DMS53 treated with DMSO at 0.1 percent for 48 hours (cell line): ENCODE measurements at regions not wholly inside any gene's neighbourhood (a gene's known extent, or its start where the extent isn't known, plus 50 kb on each side); places are given as distances from the start of the nearest gene placed in this dataset.

Experiments
- DNase-seq: peaks from one replicate; lab custom pipeline; 2025; ENCODE audit not compliant: unreplicated experiment; lab: John Stamatoyannopoulos, UW

DNA sequence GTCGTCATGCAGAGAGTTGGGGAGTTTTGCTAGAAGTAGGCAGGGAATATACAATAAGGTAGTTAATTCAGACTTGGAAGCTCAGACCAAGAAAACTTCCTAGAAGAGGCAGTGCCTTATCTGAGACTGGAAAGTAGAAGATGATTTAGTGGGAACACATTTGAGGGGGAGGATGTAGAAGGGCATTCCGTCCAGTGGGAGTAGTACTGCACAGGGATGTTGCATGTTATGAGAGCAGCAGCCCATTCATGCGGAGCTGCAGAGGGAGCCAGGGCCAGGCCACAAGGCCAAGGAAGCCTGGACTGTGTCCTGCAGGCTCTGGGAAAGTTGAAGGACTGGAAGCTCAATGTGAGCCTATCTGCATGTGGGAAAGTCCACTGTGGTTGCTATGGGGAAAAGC is 344.5 kb upstream of the EEF2KMT start:
- DNase-seq, result no peak

GRCh38 chr16:5438591-5438990 is 341.0 kb upstream of the EEF2KMT start:
- no peak for DNase-seq

GRCh38 chr16:5433587-5433986 is 336.0 kb upstream of the EEF2KMT start:
- no peak for DNase-seq

GRCh38 chr16:5432166-5432565 is 334.6 kb upstream of the EEF2KMT start:
- no peak for DNase-seq

- DNase-seq, result no peak
These were observed 333.0 kb upstream of the EEF2KMT start for GRCh38 chr16:5430598-5430997.

DNA sequence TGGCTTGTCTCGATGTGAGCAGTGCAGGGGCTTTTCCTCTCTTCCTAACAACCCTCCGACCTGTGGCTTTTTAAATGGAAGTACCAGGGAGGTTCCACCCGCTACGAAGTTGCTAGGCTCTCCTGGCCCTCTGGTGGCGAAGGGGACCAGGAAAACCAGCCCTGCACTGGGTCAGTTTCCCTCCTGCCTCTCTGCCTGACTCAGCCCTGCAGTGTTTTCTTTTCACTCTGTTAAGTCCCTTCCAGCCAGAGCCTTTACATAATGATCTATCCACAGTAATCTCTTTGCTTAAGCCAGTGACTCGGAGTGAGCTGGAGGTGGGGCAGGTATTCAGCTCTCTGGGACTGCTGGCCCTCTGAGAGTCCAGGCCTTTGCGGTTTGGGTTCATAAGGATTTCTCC is 331.3 kb upstream of the EEF2KMT start:
- DNase-seq, result no peak

GRCh38 chr16:5427571-5427970 is 330.0 kb upstream of the EEF2KMT start:
- DNase-seq, result no peak

GRCh38 chr16:5422643-5423496 is 325.3 kb upstream of the EEF2KMT start:
- DNase-seq, result no peak

DNA sequence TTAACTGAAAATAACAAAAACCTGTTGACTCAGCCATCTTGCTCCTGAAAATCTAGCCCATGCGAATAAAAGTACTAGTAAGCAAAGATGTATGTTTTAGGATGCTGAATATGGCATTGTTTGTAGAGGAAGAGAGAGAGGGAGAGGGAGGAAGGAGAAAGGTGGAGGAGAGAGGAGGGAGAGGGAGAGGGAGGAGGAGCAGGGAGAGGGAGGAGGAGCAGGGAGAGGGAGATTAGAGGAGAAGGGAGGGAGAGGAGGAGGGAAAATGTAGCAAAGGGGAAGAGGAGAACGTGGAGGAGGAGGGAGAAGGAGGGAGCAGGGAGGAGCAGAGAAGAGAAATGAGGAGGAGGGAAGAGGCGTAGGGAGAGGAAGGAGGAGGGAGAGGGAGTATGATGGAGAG is 324.5 kb upstream of the EEF2KMT start:
- no peak for DNase-seq

DNA sequence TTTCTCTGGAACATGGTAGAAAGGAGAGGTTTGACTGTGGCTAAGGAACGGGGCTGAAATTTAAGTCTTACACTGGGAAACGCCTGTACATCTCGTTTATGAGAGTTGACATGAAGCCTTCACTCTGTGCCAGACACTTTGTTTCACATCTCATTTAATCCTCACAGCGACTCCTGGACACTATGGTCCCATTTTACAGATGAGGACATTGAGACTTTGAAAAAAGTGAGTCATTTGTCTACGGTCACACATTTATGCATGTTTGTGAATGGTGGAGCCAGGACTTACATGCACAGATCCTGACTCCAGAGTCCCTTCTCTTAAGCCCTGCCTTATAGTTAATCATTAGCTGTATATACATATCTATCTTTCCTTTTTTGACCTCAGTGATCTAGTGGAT is 318.4 kb upstream of the EEF2KMT start:
- DNase-seq, result no peak

DNA sequence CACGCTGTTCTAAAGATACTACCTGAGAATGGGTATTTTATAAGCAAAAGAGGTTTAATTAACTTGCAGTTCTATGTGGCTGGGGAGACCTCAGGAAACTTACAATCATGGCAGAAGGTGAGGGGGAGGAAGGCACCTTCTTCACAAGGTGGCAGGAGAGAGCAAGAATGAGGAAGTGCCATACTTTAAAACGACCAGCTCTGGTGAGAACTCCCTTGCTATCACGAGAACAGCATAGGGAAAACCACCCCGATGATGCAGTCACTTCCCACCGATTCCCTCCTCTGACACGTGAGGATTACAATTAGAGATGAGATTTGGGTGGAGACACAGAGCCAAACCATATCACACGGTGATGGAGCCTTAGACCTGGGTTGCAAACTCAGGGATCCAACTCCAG is 317.5 kb upstream of the EEF2KMT start:
- no peak for DNase-seq

DNA sequence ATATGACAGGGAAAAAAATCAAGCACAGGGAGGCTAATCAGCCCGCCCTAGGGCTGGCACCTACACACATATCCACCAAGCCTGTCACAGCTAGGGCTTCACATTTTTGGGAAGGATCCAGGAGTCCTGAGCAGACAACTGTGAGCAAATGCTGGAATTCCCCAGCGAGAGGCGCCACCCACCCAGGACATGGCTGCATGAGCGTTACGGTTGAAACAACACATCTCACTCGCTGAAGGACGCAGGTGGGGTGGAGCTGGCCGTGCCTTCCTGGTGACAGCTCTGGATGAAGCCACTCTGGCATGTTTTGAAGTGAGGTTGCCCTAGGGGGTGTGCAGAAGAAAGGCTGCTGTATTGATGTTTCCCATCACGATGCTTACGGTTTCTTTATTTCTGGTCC is 315.1 kb upstream of the EEF2KMT start:
- no peak for DNase-seq

GRCh38 chr16:5398203-5398602 is 300.6 kb upstream of the EEF2KMT start:
- DNase-seq, result no peak

- DNase-seq, result no peak
These were observed 299.3 kb upstream of the EEF2KMT start for GRCh38 chr16:5396880-5397279.

GRCh38 chr16:5393070-5393469 is 295.5 kb upstream of the EEF2KMT start:
- no peak for DNase-seq

- no peak for DNase-seq
These were observed 289.4 kb upstream of the EEF2KMT start for GRCh38 chr16:5386989-5387388.

DNA sequence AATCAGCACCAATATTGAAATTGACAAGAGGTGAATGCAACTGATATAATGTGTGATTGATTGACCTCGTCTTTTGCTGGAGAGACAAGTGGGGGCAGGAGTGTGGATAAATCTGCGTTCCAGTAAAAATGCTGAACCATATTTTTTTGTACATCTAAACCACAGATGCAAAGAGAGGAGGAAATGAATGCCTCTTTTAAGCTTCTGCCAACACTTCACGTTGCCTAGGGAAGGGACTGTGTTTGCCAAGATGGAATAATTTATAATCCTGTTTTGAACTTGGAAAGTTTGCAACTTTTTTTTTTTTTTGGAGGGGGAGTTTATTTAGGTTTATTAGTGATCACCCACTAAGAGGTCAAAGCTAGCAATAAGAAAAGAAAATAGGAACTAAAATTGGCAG is 288.2 kb upstream of the EEF2KMT start:
- no peak for DNase-seq

DNA sequence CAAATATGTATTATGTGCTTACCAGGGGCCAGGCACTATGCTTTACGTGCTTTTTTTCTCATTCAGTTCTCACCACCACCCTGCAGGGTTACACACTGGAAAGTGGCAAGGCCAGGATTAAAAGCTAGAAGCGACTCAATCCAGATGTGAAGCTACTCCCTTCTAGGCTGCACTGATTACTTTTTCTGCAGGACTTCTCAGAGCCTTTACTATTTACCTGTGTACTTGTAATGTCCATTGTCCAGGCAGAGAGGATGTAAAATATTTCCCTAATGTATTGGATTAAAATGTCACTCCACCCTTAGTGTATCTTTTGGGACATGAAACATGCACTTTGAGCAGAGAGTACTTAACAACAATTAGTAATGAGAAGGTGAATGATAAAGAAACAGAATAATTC is 287.5 kb upstream of the EEF2KMT start:
- DNase-seq, result no peak

- no peak for DNase-seq
These were observed 286.1 kb upstream of the EEF2KMT start for GRCh38 chr16:5383737-5384136.

DNA sequence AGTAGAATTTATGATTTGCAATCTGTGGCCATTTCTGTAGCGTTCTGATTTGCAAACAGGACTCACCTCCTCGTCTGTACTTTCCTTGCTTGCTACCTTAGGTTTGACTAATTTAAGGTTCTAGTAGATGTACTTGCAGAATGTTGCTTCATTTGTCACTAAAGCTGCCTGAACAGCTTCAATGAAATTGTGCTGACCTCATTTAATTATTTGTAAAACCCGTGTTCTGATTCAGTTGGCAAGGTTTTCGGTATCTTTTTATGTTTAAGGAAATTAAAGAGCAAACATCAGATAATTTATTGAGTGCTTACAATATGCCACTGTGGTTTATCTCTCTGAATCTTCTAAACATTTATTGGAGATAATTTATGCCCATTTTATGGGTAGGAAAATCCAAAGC is 284.9 kb upstream of the EEF2KMT start:
- no peak for DNase-seq

DNA sequence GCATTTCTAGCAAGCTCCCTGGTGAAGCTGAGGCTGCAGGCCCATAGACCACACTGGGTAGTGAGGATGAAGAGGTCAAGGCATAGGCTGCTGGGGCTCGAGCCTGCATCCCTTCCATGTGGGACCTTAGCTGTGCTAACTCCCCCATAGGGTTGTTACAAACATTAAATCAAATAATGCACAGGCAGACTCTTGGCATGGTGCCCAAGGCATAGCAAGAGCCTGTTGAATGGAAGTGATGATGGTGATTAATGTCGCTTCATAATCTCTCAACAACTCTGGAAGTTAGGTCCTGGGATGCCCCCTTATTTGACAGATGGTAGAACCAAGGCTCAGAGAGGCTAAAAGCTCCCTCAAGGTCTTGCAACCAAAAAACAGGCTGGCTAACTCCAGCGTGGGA is 283.9 kb upstream of the EEF2KMT start:
- no peak for DNase-seq

DNA sequence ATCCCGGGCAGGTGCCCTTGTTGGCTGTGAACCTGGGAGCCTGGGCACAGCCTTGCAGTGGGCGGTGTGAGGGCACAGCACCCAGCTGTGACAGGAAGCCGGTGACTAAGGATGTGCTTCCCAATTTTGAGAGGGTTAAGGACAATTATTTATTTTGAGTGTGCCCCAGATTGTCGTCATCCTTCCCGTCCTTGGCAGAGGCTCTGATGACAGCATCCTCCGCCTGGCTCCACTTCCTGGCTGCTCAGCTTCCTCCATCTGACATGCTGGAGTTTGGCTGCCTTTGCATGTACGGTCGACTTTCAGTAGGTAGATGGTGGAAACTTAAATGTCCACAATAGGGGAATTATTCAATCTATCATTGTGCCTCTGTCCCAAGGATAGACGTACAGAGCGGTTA is 282.4 kb upstream of the EEF2KMT start:
- DNase-seq, result no peak

- no peak for DNase-seq
These were observed 280.9 kb upstream of the EEF2KMT start for GRCh38 chr16:5378531-5378930.
